ENCODE measurements at regions not wholly inside any gene's neighbourhood (a gene's known extent, or its start where the extent isn't known, plus 50 kb on each side); places are given as distances from the start of the nearest gene placed in this dataset.
"Not testable (repeated sequence)": the region's sequence is repeated elsewhere in the genome, so short reads cannot be mapped to it uniquely, and the experiment has no call there.

DNA sequence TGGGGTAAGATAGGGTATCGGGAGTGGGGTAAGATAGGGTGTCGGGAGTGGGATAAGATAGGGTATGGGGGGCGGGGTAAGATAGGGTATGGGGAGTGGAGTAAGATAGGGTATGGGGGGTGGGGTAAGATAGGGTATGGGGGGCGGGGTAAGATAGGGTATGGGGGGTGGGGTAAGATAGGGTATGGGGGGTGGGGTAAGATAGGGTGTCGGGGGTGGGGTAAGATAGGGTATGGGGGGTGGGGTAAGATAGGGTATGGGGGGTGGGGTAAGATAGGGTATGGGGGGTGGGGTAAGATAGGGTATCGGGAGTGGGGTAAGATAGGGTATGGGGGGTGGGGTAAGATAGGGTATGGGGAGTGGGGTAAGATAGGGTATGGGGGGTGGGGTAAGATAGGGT, 269.5 kb downstream of the TCERG1L start:
- not testable (repeated sequence) for DNase-seq
